Prostate gland (tissue), 2 donors: ENCODE measurements at regions not wholly inside any gene's neighbourhood (a gene's known extent, or its start where the extent isn't known, plus 50 kb on each side); places are given as distances from the start of the nearest gene placed in this dataset.

Source experiments
- POLR2A ChIP-seq: fragments of 450-650 bp; IDR thresholded peaks from one replicate; pipeline ENCODE4 v1.6.1; 2016; ENCODE audit warnings: antibody characterized with exemption, mild to moderate bottlenecking
- POLR2AphosphoS5 ChIP-seq: sonication (generic); formaldehyde crosslinking; IDR thresholded peaks from one replicate; pipeline ENCODE4 v1.6.1; 2017; ENCODE audit warnings: antibody characterized with exemption
- TF ChIP-seq, protein P1 (sequence below), 4 experiments: fragments of 200-600 bp in 2 of 4; fragments of 450-650 bp in 2 of 4; sonication (generic) in 2 of 4; IDR thresholded peaks; 1 replicate in 3 of 4; 2 replicates in 1 of 4; pipeline ENCODE4 v1.5.1; 2016 to 2019; ENCODE audit warnings: antibody characterized with exemption in 4 of 4, mild to moderate bottlenecking in 2 of 4, moderate library complexity in 2 of 4

DNA sequence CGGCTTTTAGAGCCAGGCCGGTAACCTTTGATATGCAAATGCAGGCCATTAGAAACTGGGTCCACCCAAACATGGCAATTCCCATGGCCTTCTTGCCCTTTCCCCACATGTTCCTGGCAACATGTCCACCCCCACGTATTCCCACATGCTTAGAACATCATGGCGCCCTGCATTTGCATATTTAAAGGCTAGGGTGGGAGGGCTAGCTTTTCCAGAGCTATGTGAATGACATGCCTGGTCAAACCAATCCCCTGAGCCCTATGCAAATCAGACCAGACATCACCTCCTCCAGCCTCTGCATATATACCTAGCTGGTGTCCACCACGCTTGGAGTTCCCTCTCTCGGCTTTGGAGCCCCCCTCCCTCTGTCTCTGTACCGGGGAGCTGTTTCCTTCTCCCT is 481.9 kb downstream of the CDH2 start:
- TF ChIP-seq, protein P1, sequence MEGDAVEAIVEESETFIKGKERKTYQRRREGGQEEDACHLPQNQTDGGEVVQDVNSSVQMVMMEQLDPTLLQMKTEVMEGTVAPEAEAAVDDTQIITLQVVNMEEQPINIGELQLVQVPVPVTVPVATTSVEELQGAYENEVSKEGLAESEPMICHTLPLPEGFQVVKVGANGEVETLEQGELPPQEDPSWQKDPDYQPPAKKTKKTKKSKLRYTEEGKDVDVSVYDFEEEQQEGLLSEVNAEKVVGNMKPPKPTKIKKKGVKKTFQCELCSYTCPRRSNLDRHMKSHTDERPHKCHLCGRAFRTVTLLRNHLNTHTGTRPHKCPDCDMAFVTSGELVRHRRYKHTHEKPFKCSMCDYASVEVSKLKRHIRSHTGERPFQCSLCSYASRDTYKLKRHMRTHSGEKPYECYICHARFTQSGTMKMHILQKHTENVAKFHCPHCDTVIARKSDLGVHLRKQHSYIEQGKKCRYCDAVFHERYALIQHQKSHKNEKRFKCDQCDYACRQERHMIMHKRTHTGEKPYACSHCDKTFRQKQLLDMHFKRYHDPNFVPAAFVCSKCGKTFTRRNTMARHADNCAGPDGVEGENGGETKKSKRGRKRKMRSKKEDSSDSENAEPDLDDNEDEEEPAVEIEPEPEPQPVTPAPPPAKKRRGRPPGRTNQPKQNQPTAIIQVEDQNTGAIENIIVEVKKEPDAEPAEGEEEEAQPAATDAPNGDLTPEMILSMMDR (IDR thresholded peaks at IDR 0.05), result no peak
- TF ChIP-seq POLR2A (no peak), POLR2AphosphoS5 (no peak)
